ENCODE measurements at regions not wholly inside any gene's neighbourhood (a gene's known extent, or its start where the extent isn't known, plus 50 kb on each side); places are given as distances from the start of the nearest gene placed in this dataset.

DNA sequence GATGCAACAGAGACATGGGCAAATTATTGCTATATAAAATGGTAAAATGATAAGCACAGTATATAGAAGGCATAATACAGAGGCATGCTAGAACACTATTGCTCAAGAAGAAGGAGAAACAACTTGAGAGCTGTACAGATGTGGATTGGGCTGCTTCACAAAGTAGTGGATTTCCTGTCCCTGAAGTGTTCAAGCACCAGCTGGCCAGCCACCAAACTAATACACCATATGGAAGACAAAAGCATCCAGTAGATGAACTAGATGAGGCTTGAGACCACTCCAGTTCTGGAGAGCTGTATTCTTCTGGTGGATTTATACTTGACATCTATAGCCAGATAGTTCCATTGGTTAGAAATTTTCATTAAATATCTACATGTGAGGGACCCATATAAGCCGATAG, 134.1 kb upstream of the GNAO1 start:
- TF ChIP-seq, protein P1, sequence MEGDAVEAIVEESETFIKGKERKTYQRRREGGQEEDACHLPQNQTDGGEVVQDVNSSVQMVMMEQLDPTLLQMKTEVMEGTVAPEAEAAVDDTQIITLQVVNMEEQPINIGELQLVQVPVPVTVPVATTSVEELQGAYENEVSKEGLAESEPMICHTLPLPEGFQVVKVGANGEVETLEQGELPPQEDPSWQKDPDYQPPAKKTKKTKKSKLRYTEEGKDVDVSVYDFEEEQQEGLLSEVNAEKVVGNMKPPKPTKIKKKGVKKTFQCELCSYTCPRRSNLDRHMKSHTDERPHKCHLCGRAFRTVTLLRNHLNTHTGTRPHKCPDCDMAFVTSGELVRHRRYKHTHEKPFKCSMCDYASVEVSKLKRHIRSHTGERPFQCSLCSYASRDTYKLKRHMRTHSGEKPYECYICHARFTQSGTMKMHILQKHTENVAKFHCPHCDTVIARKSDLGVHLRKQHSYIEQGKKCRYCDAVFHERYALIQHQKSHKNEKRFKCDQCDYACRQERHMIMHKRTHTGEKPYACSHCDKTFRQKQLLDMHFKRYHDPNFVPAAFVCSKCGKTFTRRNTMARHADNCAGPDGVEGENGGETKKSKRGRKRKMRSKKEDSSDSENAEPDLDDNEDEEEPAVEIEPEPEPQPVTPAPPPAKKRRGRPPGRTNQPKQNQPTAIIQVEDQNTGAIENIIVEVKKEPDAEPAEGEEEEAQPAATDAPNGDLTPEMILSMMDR (IDR thresholded peaks at IDR 0.05; ENCODE audit: low read depth, low read length, missing control alignments): no peak
- H3K27me3 ChIP-seq (replicated peaks): no peaks in the 10 kb centered on the region
- DNase-seq: no peak
- H3K36me3 ChIP-seq (replicated peaks): no peaks in the 10 kb centered on the region
- no peak overlapping the region for H3K4me3 ChIP-seq (ENCODE audit: low read depth, low read length)
- in situ Hi-C loops (cut with HindIII; ENCODE audit: low pct_ligation_motif_present, low sequenced_read_pairs): no loop called here
- H3K27ac ChIP-seq: no peak overlapping the region

DNA sequence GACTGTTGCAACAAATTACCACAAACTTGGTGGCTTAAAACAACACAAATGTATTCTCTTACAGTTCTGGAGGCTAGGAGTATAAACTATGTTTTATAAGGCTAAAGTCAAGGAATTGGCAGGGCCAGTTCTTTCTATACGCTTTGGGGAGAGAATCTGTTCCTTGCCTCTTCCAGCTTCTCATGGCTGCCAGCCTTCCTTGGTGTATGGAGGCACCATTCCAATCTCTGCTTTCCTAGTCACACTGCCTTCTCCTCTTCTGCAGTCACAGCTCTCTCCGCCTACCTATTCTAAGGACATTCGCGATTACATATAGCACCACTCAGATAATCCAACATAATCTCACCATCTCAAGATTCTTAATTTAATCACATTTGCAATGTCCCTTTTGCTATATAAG, 140.4 kb upstream of the GNAO1 start:
- no peak overlapping the region for H3K4me3 ChIP-seq (ENCODE audit: low read depth, low read length)
- TF ChIP-seq, protein P1 (IDR thresholded peaks at IDR 0.05; ENCODE audit: low read depth, low read length, missing control alignments): no peak
- in situ Hi-C loops (cut with HindIII; ENCODE audit: low pct_ligation_motif_present, low sequenced_read_pairs): no loop called here
- H3K36me3 ChIP-seq (replicated peaks): no peaks in the 10 kb centered on the region
- no peak for DNase-seq
- no peaks in the 10 kb centered on the region for H3K27me3 ChIP-seq (replicated peaks)
- no peak overlapping the region for H3K27ac ChIP-seq

DNA sequence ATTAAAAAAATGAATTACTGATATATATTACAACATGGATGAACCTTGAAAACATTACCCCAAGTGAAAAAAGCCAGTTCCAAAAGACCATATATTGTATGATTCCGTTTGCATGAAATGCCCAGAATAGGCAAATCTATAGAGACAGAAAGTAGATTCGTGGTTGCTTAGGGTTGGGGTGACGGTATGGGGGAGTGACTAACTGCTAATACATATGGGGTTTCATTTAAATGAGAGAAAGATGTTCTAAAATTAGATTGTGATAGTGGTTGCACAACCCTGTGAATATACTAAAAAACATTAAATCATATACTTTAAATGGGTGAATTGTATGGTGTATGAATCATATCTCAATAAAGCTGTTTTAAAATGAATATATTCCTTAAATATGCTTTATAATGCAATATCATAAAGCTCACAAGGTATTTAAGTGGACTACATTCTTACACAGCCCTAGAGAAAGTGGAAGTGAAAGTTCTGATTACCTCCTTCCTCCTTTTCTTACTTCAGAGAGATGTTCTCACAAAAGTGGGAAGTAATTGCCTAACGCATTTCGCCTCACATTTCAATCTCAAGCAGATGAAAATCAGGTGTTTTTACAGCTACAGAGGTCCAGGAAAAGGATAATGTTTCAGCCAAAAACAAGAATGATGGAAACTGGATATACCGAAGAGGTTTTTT, 142.7 kb upstream of the GNAO1 start:
- TF ChIP-seq, protein P1 (IDR thresholded peaks at IDR 0.05; ENCODE audit: low read depth, low read length, missing control alignments): no peak
- in situ Hi-C loops (cut with HindIII; ENCODE audit: low pct_ligation_motif_present, low sequenced_read_pairs): no loop called here
- Histone ChIP-seq H3K27me3 (replicated peaks) (no peaks in the 10 kb centered on the region), H3K36me3 (replicated peaks) (no peaks in the 10 kb centered on the region), H3K4me3 (ENCODE audit: low read depth, low read length) (no peak overlapping the region), H3K27ac (no peak overlapping the region)
- DNase-seq: no peak

DNA sequence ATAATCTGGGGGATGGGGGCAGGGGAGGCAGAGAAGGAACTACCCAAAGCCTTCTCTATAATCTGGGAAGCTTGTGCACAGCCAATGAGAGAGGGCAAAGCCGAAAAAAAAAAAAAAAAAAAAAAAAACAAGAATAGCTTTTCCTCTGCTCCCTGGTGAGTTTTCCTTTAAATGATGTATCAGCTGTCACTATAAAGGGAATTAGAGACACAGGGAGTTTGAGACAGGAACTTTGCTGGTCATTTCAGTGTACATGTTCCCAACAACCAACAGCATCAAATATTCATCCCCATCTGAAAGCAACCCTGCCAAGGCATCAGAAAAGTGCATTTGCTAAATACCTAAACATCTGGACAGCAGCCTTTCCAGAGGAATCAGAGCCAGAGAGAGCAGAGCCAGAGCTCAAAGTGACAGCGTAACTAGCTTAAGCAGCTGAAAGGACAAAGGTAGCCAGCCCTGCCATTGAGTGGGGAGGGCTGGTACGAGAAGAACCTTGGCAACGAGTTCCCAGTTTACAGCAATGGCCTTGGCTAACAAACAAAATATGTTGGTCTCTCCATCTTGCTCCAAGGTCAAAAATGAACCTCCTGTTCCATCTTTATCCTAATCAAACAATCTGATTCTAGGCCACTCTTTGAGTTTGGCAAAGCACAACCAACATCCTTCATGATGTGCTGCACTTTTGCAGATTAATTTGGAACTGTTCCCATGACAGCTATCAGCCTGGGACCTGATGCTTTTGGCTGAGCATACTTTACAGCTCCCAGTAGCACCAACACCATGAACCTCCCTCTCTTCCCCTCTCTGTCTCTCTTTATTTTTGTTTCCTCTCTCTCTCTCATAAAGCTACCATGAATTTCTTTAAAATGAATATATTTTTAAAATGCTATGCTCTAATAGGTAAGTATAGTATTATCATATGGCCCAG, 143.7 kb upstream of the GNAO1 start:
- Histone ChIP-seq H3K27ac (no peak overlapping the region), H3K4me3 (ENCODE audit: low read depth, low read length) (no peak overlapping the region), H3K27me3 (replicated peaks) (no peaks in the 10 kb centered on the region), H3K36me3 (replicated peaks) (no peaks in the 10 kb centered on the region)
- DNase-seq: no peak
- TF ChIP-seq, protein P1 (IDR thresholded peaks at IDR 0.05; ENCODE audit: low read depth, low read length, missing control alignments): no peak
- in situ Hi-C loops (cut with HindIII; ENCODE audit: low pct_ligation_motif_present, low sequenced_read_pairs): no loop called here

DNA sequence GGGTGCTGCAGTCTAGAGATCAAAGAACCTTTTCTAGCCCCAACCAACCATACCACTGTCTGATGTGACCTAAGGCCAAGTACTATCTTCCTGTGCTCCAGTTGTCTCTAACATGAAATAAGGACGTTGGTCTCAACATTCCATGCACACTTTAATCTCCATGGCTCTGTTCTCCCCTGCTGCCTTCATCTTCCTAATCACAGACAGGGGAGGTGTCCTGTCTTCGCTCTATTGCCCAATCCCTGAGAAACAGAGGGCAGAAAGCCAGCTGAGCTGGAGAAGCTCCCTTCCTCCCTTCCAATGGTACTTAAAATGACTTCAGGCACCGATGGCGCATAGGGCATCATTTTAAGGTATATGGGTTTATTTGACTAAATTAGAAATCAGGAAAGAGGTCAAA, 148.9 kb upstream of the GNAO1 start:
- Histone ChIP-seq H3K27ac (no peak overlapping the region), H3K36me3 (replicated peaks) (no peaks in the 10 kb centered on the region), H3K27me3 (replicated peaks) (no peaks in the 10 kb centered on the region), H3K4me3 (ENCODE audit: low read depth, low read length) (no peak overlapping the region)
- in situ Hi-C loops (cut with HindIII; ENCODE audit: low pct_ligation_motif_present, low sequenced_read_pairs): no loop called here
- TF ChIP-seq, protein P1 (IDR thresholded peaks at IDR 0.05; ENCODE audit: low read depth, low read length, missing control alignments): no peak
- DNase-seq: no peak

All from brain microvascular endothelial cell (primary cell).